ENCODE measurements at regions not wholly inside any gene's neighbourhood (a gene's known extent, or its start where the extent isn't known, plus 50 kb on each side); places are given as distances from the start of the nearest gene placed in this dataset.

DNA sequence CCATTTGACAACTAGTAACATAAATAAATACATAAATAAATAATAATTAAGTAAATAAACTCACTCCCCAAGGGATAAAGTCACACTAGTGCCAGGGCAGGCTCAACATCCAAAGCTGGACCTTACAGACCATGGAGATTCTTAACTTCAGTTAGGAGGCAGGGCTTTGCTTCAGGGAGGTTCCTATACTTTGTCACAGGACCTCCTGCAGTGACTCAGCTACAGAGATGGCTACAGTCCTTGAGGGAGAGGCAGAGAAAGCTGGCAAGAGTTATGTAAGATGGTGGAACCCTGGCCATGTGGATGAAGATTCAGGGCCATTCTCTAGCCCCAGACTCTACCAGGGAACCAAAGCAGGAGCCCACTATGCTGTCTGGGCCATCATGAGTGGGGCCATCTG, 74.1 kb upstream of the CADM1 start:
- Histone ChIP-seq H3K27ac (no peak overlapping the region), H3K4me3 (no peak overlapping the region), H3K36me3 (ENCODE audit: insufficient read depth in 1 of 2, low read depth in 1 of 2) (no peaks in the 10 kb centered on the region), H3K9me3 (no peaks in the 10 kb centered on the region), H3K4me1 (no peaks in the 10 kb centered on the region), H3K27me3 (ENCODE audit: insufficient read depth in 3 of 3, low read length in 2 of 3) (no peaks in the 10 kb centered on the region)
- intact Hi-C loops (cut with DNase I), result no loop called here
- ATAC-seq (no peak), DNase-seq (no peak)
- TF ChIP-seq, protein P1, sequence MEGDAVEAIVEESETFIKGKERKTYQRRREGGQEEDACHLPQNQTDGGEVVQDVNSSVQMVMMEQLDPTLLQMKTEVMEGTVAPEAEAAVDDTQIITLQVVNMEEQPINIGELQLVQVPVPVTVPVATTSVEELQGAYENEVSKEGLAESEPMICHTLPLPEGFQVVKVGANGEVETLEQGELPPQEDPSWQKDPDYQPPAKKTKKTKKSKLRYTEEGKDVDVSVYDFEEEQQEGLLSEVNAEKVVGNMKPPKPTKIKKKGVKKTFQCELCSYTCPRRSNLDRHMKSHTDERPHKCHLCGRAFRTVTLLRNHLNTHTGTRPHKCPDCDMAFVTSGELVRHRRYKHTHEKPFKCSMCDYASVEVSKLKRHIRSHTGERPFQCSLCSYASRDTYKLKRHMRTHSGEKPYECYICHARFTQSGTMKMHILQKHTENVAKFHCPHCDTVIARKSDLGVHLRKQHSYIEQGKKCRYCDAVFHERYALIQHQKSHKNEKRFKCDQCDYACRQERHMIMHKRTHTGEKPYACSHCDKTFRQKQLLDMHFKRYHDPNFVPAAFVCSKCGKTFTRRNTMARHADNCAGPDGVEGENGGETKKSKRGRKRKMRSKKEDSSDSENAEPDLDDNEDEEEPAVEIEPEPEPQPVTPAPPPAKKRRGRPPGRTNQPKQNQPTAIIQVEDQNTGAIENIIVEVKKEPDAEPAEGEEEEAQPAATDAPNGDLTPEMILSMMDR (IDR thresholded peaks at IDR 0.05), result no peak

DNA sequence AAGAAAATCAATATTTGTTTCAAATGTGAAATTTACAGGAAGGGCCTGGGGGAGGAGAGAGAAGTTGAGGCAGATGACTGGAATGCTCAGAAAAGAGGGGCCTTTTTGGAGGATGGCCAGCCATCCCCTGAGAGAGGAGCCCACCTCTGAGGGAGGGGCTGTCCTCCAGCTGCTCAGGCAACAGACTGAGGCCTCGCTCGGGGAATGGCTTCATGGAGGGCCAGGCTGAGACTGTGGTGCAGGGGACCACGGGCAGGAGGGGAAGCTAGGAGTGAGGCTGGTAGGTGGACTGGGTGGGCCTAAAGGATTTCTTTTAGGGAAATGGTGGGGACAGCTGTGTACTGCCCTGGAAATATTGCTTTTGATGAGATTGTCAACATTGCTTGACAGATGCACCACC, 73.5 kb upstream of the CADM1 start:
- ATAC-seq (no peak), DNase-seq (no peak)
- TF ChIP-seq, protein P1 (IDR thresholded peaks at IDR 0.05), result no peak
- H3K4me3 ChIP-seq, result no peak overlapping the region
- no peak overlapping the region for H3K27ac ChIP-seq
- 83 to 90% (median 85%) methylated on average over 3 of the region's 3 CpGs for WGBS, 3 donors
- intact Hi-C loops (cut with DNase I), result no loop called here
- H3K4me1 ChIP-seq, result no peaks in the 10 kb centered on the region
- no peaks in the 10 kb centered on the region for H3K36me3 ChIP-seq (ENCODE audit: insufficient read depth in 1 of 2, low read depth in 1 of 2)
- H3K9me3 ChIP-seq, result no peaks in the 10 kb centered on the region
- no peaks in the 10 kb centered on the region for H3K27me3 ChIP-seq (ENCODE audit: insufficient read depth in 3 of 3, low read length in 2 of 3)

DNA sequence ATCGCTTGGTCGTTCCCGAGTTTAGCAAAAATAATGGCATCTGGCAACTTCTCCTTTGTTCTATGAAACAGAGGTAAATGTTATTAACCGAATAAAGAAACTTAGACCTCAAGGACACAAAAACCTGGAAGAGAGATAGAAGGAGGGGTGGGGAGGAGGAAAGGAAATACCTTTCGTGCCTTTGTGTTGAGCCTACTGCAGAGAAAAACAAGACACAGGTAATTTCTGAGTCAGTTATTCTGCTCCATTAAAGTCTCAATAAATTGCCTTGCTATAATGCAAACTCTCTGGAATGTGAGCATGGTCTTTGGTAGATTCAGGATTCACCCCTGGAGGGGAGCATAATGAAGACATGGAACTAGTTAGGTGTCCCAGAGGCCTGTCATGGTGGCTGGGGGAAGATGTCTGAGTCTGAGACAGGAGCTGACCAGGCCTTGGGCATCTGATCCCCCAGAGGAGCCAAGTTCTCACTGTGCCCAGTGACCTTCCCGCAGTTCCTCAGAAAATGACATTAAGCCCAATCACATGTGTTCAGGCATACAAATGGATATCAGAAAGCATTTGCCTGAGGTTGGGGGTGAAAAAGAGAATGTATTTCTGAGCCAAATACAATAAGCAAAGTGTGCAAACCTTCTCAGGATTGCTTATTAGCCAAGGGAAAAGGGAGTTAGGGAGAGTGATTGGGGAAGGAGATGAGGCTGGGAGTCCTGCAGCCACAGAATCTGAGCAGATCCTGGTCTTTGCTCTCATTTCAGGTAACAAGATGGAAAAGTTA, 72.6 kb upstream of the CADM1 start:
- no peaks in the 10 kb centered on the region for H3K27me3 ChIP-seq (ENCODE audit: insufficient read depth in 3 of 3, low read length in 2 of 3)
- TF ChIP-seq, protein P1 (IDR thresholded peaks at IDR 0.05), result no peak
- ATAC-seq (no peak), DNase-seq (no peak)
- intact Hi-C loops (cut with DNase I), result no loop called here
- H3K36me3 ChIP-seq (ENCODE audit: insufficient read depth in 1 of 2, low read depth in 1 of 2), result no peaks in the 10 kb centered on the region
- no peaks in the 10 kb centered on the region for H3K4me1 ChIP-seq
- no peak overlapping the region for H3K4me3 ChIP-seq
- no peak overlapping the region for H3K27ac ChIP-seq
- no peaks in the 10 kb centered on the region for H3K9me3 ChIP-seq
- WGBS, 3 donors, result 86 to 90% (median 87%) methylated on average over 6 of the region's 6 CpGs

DNA sequence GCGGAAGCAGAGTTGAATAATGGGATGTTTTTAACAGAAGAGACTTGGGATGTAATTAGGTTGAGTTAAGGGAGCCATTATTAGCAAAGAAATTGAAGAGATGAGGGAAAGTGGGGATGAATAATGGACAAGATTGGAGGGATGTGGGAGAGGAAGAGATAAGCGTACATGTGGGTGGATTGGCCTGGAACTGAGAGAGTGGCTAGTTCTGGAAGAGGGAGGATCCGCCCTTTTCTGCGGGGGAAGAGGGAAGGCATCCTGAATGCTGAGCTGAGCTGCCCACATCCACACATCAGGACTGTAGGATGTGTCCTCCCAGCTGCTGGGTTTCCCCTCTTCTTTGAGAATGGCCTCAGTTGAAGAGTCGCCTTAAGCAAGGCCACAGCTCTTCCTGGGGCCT, 68.3 kb upstream of the CADM1 start:
- Histone ChIP-seq H3K27ac (no peak overlapping the region), H3K36me3 (ENCODE audit: insufficient read depth in 1 of 2, low read depth in 1 of 2) (no peaks in the 10 kb centered on the region), H3K4me3 (no peak overlapping the region), H3K4me1 (no peaks in the 10 kb centered on the region), H3K27me3 (ENCODE audit: insufficient read depth in 3 of 3, low read length in 2 of 3) (no peaks in the 10 kb centered on the region), H3K9me3 (no peaks in the 10 kb centered on the region)
- TF ChIP-seq, protein P1 (IDR thresholded peaks at IDR 0.05), result no peak
- 92 to 94% (median 93%) methylated on average over 4 to 5 of the region's 5 CpGs for WGBS, 3 donors
- intact Hi-C loops (cut with DNase I), result no loop called here
- no peak for ATAC-seq
- DNase-seq, result no peak
